Gastroesophageal sphincter (tissue), 3 donors: ENCODE measurements at regions not wholly inside any gene's neighbourhood (a gene's known extent, or its start where the extent isn't known, plus 50 kb on each side); places are given as distances from the start of the nearest gene placed in this dataset.

ENCODE experiments used
- EP300 ChIP-seq: sonication (generic); formaldehyde crosslinking; IDR thresholded peaks from one replicate; pipeline ENCODE4 v1.6.1; 2017; ENCODE audit warnings: antibody characterized with exemption, mild to moderate bottlenecking
- POLR2A ChIP-seq, 2 donors: fragments of 450-650 bp; IDR thresholded peaks; one replicate each; pipeline ENCODE4 v1.6.1; 2017; ENCODE audit warnings: antibody characterized with exemption in 2 of 2, mild to moderate bottlenecking in 2 of 2, moderate library complexity in 1 of 2
- POLR2AphosphoS5 ChIP-seq: sonication (generic); formaldehyde crosslinking; IDR thresholded peaks from one replicate; pipeline ENCODE4 v1.6.1; 2017; ENCODE audit warnings: antibody characterized with exemption
- TF ChIP-seq, protein P1 (sequence below), 4 experiments: fragments of 200-600 bp in 2 of 4; fragments of 450-650 bp in 2 of 4; sonication (generic) in 1 of 4; IDR thresholded peaks; one replicate each; pipeline ENCODE4 v1.5.1; 2017 to 2019; ENCODE audit warnings: antibody characterized with exemption in 4 of 4, mild to moderate bottlenecking in 2 of 4, moderate library complexity in 2 of 4

DNA sequence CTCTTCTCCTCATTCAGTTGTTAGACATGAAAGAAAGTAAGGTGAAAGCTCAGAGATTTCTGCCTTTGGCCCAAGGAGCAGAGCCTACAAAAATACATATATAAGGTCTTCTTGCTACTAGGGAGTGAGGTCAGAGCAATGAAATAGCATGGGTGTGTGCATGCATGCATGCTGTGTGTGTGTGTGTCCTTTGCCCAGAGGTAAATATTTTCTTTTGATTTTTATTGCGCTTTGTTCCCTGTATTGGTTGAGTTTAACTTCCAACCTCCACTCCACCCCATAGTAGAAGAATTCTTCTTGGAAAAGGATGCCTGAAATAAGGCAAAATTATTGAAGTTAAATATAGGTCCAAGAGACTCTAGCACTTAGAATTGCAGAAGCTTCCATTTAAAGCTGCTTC is 248.0 kb upstream of the PTGER4 start:
- TF ChIP-seq, protein P1, sequence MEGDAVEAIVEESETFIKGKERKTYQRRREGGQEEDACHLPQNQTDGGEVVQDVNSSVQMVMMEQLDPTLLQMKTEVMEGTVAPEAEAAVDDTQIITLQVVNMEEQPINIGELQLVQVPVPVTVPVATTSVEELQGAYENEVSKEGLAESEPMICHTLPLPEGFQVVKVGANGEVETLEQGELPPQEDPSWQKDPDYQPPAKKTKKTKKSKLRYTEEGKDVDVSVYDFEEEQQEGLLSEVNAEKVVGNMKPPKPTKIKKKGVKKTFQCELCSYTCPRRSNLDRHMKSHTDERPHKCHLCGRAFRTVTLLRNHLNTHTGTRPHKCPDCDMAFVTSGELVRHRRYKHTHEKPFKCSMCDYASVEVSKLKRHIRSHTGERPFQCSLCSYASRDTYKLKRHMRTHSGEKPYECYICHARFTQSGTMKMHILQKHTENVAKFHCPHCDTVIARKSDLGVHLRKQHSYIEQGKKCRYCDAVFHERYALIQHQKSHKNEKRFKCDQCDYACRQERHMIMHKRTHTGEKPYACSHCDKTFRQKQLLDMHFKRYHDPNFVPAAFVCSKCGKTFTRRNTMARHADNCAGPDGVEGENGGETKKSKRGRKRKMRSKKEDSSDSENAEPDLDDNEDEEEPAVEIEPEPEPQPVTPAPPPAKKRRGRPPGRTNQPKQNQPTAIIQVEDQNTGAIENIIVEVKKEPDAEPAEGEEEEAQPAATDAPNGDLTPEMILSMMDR (IDR thresholded peaks at IDR 0.05): no peak
- TF ChIP-seq POLR2A (IDR thresholded peaks at IDR 0.05): no peak
- TF ChIP-seq POLR2AphosphoS5: no peak
- TF ChIP-seq EP300: no peak
